Fibroblast of skin of left biceps (primary cell): ENCODE measurements at regions not wholly inside any gene's neighbourhood (a gene's known extent, or its start where the extent isn't known, plus 50 kb on each side); places are given as distances from the start of the nearest gene placed in this dataset.
A peak's percentile ranks its signal among the peaks of the same experiment; 100 is the strongest.

Experiments
- DNase-seq, 2 experiments: peaks; one replicate each; pipeline ENCODE4 v3.0.0-alpha.2; 2013; ENCODE audit warnings: low read depth in 2 of 2

DNA sequence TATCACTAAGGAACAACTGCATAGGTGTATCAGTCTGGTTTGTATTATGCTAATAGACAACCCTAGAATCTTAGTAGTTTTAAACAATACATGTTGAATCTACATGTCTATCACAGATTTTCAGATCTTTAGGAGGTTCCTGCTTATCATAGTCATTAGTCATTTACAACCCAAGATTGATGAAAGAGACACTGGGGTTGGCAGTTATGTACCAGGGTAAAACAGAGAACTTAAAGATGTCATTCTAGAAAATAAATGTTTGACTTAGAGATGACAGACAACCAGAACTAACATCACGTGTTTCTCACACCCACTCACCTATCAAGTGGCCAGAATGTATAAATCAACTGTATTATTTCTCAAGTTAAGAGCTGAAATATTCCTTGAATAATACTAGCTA lies 181.9 kb downstream of the PABPC4L start:
- DNase-seq, result no peak

- DNase-seq, result peak; percentile 47 to 57
Observed at GRCh38 chr4:134018846-134019245, 182.7 kb downstream of the PABPC4L start.

DNA sequence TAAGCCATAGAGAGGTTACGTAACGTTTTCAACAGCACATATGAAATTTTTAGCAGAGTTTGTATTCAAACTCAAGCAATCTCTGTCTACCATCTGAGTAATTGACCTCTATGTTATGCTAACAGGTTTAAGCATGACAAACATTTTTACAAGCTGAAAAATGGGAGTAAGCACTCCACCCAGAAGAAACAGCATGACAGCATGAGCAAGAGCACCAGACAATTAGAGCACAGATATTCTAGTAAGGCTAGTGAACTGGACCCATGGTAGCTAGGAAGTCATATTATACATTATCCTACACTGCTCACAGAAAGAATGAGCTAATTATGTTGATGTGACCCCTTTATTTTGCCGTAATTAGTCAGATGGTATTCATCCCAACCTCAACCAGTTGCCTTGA lies 200.5 kb downstream of the PABPC4L start:
- no peak for DNase-seq

DNA sequence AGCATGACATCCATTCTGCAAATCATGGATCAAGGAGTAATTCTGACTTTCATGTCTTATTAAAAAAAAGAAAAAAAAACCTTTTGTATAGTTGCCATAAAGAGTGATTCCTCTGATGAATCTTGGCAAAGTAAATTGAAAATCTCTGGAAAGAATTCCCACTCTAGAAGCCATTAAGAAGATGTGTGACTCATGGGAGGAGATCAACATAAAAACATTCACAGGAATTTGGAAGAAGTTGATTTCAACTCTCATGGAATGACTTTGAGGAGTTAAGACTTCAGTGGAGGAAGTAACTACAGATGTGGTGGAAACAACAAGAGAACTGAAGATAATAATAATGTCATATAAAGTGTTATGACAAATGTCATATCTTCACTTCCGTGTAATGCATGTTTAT lies 204.2 kb downstream of the PABPC4L start:
- peak; percentile 27 to 42 for DNase-seq

GRCh38 chr4:133996431-133997121 lies 205.0 kb downstream of the PABPC4L start:
- no peak for DNase-seq

- DNase-seq, result no peak
Observed at GRCh38 chr4:133995243-133995960, 206.2 kb downstream of the PABPC4L start.

DNA sequence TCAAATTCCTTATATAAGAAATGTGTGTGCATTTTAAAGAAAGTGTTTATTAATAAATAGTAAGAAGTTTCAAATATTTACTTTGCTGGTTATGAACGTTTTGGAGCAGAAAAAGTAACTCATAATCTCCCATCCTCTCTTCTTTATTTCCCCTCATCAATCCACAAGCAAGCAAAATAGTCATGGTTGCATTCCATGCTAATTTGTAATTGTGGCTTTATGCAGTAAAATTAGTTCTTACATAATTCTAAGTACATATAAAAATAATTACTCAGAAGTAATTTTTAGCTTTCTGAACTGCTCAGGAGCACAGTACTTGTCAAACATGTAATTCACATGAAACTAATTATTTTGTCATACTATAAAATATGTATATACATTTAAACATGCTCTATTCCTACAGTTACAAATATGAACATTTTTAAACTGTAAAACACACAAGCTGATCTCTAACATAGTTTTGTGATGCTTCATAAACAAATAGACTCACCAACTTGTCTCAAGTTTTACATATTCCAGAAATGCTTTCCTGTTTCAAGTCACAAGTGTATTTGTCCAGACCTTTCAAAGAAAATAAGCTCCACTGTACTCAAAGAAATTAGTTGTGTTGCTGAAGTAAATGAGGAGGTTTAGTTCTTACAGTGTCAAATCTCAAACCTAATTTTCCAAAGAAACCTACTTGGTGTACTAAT lies 218.9 kb downstream of the PABPC4L start:
- peak; percentile 10 to 13 for DNase-seq

- no peak for DNase-seq
Observed at GRCh38 chr4:133981327-133981726, 220.3 kb downstream of the PABPC4L start.

GRCh38 chr4:133972586-133972985 lies 229.0 kb downstream of the PABPC4L start:
- no peak for DNase-seq

DNA sequence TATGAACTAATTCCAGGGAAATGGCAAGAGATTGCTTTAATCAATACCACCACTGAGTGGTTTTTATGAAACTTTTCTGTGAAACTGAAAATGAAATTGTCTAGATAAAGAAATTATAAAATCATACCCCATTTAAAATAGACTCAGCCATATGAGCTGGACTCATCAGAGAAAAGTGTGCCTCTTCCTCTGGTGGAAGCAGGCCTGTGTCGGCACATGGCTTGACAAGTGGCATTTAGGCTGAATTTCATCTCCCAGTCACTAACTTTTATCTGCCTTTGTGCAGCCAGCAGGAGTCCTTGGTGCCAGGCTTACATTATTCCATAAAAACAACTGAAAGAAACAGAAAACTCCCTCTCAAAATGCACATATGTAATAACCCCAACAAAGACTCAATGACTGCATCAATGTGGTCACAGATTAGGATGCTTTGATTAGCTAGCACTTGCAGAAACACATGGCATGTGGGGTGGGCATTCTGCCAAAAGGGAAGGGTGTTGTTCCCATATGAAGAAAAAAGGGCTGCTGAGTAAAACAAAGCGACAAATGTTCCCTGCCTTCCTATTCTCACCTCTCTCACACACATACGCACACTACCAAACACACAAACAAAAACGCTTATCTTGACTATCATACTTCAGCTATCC lies 232.3 kb downstream of the PABPC4L start:
- DNase-seq, result peak; percentile 20 to 24

- DNase-seq, result no peak
Observed at GRCh38 chr4:133968174-133968573, 233.4 kb downstream of the PABPC4L start.

GRCh38 chr4:133960975-133961374 lies 240.6 kb downstream of the PABPC4L start:
- no peak for DNase-seq

DNA sequence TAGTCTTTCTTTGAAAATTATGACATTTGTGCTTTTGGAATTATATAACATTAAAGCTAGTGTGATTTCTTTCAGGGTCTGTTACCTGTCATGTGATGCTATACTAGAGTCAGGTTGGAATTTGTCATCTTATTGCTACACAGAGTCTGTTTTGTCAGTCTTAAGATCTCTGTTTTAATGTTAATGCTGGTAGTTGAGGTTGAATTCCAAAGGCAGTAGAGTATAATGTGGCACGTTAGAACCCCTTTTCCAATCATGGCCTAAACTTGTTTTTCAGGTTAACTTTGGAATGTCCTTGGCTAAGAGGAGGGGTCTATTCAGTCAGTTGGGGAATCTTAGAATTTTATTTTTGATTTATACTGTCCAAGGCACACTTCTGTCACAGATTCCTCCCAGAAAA lies 258.5 kb downstream of the PABPC4L start:
- no peak for DNase-seq

GRCh38 chr4:133938061-133938460 lies 263.5 kb downstream of the PABPC4L start:
- DNase-seq, result no peak

- DNase-seq, result peak in 1 of 2 experiments; percentile 3
Observed at GRCh38 chr4:133929531-133930239, 271.9 kb downstream of the PABPC4L start.

DNA sequence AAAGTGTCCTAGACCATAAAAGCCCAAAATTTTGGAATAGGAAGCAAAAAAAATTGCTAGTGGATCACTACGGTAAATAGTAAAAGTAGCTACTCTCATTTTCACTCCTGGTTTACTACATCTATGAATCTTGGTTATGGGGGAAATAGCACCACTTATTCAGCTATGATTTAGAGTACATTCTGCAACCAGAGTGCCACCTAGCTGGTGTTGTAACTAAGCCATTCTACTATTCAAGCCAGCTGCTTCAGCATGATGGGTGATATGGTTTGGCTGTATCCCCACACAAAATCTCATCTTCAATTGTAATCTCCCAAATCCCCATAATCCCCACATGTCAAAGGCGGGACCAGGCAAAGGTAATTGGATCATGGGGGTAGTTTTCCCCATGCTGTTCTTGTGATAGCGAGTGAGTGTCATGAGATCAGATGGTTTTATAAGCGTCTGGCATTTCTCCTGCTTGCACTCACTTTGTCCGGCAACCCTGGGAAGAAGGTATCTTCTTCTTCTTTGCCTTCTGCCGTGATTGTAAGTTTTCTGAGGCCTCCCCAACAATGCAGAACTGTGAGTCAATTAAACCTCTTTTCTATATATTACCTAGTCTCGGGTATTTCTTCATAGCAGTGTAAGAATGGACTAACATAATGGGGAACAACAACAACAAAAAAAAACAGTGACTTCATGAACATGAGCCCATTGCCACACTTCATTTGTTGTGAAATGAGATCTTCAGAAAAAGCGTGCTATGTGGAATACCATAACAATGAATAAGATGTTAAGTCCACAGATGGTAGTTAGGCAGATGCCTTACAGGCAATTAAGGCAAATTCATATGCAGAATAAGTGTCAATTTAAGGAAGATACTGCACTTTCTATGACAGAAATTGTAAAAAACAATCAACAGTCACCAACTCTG lies 280.1 kb downstream of the PABPC4L start:
- peak in 1 of 2 experiments; percentile 3 for DNase-seq

- DNase-seq, result no peak
Observed at GRCh38 chr4:133920236-133920635, 281.4 kb downstream of the PABPC4L start.

DNA sequence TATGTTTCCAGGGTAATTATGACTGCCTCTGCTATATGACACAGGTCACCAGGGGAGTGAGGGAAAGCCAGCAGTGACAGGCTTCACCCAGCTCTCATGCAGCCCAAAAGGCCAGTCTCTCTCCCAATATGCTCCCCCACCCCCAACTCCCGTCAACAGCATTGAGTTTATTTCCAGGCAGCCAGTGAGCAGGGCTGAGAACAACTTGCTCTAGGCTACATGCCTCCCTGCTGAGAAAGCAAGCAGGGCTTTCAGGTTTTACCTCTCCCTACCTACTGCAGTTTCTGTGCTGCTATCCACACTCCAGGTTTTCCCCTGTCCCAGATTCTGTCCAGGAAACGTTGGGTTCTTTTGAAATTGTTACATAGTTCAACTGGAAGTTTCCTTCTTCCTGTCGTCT lies 291.4 kb downstream of the PABPC4L start:
- no peak for DNase-seq

DNA sequence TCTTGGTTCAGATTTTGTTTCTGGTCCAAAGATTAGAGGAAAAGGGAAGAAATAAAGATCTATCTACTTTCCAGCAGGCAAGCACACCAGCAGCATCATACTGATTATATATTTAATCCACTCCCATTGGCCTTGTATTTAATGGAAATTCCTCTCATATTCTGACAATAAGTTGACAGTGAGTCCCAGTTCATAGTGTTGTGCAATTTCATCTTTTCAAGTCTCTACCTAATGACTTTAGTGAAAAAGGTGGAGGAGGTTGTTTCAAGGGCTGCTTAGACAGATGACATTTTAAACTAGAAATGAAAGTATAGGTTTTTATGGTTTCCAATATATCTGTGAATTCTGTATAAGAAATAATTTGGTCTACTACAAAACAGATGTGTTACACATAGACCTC lies 298.6 kb downstream of the PABPC4L start:
- no peak for DNase-seq

DNA sequence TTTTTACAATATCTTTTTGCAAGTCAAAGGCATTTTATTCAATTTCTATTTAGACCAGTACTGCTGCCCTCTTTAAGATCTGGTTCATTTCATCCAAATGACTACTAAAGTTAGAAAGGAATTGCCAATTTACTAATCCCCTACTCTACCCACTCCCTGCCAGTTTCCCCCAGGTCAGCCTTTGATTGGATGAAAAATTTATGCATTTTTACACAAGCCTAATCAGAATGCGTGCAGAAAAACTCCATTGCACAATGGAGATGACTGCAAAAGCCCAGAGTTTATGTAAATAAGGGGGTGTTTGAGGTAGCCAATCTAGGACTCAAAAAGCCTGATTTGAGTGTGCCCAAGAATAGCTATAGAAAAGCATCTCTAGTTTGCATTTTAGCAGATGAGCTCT lies 310.6 kb downstream of the PABPC4L start:
- DNase-seq, result no peak

DNA sequence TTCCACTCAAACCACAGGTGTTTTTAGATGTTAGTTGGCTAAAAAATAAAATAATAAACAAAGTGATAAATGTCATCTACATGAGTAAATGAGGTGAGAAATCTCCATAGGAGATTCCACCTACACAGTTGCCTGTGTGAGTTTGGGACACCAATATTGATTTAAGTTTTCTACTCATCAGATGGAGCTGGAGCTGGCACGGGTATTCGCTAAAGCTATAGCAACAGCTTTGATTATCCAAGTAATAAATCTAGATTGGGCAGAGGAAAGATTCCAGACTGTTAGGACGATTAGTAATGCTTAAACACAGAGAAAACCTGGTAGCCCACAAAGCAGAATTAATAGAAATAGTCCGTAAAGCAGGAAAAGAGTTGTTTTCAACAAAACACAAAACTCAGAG lies 313.9 kb downstream of the PABPC4L start:
- no peak for DNase-seq
